A673 (cell line): ENCODE measurements at regions not wholly inside any gene's neighbourhood (a gene's known extent, or its start where the extent isn't known, plus 50 kb on each side); places are given as distances from the start of the nearest gene placed in this dataset.
A peak's percentile ranks its signal among the peaks of the same experiment; 100 is the strongest.

Experiments
- BruUV-seq: library from RNA; stranded (reverse); fragments of 400-500 nt; replicated peaks from 2 replicates; lab custom pipeline; 2021; lab: Mats Ljungman, UMichigan
- CTCF ChIA-PET: fragments of 300-600 bp; sonication (Branson Sonifier 250); formaldehyde crosslinking; loops from one replicate; lab custom pipeline; 2022; ENCODE audit warnings: antibody characterized with exemption; lab: Charles Lee
- POLR2A ChIA-PET: fragments of 300-600 bp; sonication (Branson Sonifier 250); formaldehyde crosslinking; loops from one replicate; lab custom pipeline; 2022; ENCODE audit warnings: antibody characterized with exemption; ENCODE audit not compliant: low non-redundant PET; lab: Charles Lee
- DNase-seq: peaks from one replicate; pipeline ENCODE4 v3.0.0-alpha.2; 2015; ENCODE audit warnings: low spot score
- H3K27ac ChIP-seq: fragments of 200-600 bp; sonication (generic); 2 replicates; pipeline ENCODE4 v1.5.1; 2016; ENCODE audit warnings: mixed run types, low read depth, mild to moderate bottlenecking, mixed read lengths, antibody characterized with exemption, low read length; ENCODE audit not compliant: poor library complexity, severe bottlenecking
- H3K27me3 ChIP-seq: fragments of 200-600 bp; sonication (generic); replicated peaks from 2 replicates; pipeline ENCODE4 v1.6.1; 2017; ENCODE audit warnings: mixed run types, low read depth, mild to moderate bottlenecking, mixed read lengths, antibody characterized with exemption, low read length; ENCODE audit not compliant: insufficient read depth, poor library complexity
- H3K36me3 ChIP-seq: fragments of 200-600 bp; sonication (generic); 2 replicates; pipeline ENCODE4 v1.6.1; 2016; ENCODE audit warnings: mixed run types, mild to moderate bottlenecking, mixed read lengths, antibody characterized with exemption, low read length; ENCODE audit not compliant: insufficient read depth, poor library complexity, severe bottlenecking
- H3K4me1 ChIP-seq: fragments of 200-600 bp; sonication (generic); 2 replicates; pipeline ENCODE4 v1.6.1; 2017; ENCODE audit warnings: mixed run types, mild to moderate bottlenecking, mixed read lengths, antibody characterized with exemption, low read length; ENCODE audit not compliant: insufficient read depth, poor library complexity, severe bottlenecking
- H3K4me3 ChIP-seq: fragments of 200-600 bp; sonication (generic); 2 replicates; pipeline ENCODE4 v1.5.1; 2016; ENCODE audit warnings: low read depth, mixed run types, mild to moderate bottlenecking, mixed read lengths, low read length; ENCODE audit not compliant: poor library complexity, severe bottlenecking
- H3K9me3 ChIP-seq: fragments of 200-600 bp; sonication (generic); 2 replicates; pipeline ENCODE4 v1.6.1; 2016; ENCODE audit warnings: mixed run types, low read depth, mild to moderate bottlenecking, mixed read lengths, antibody characterized with exemption, low read length; ENCODE audit not compliant: poor library complexity, severe bottlenecking
- CTCF ChIP-seq: fragments of 300-800, 200-600 bp; sonication (generic); conservative IDR thresholded peaks from 2 replicates; pipeline ENCODE4 v1.5.1; 2017; ENCODE audit warnings: low read depth, mild to moderate bottlenecking, antibody characterized with exemption, low read length, moderate library complexity, mixed read lengths
- EZH2 ChIP-seq: fragments of 200-600 bp; sonication (generic); IDR thresholded peaks from 2 replicates; pipeline ENCODE4 v1.6.1; 2017; ENCODE audit warnings: borderline replicate concordance, low read depth, mild to moderate bottlenecking, mixed read lengths, antibody characterized with exemption, low read length; ENCODE audit not compliant: poor library complexity, severe bottlenecking
- intact Hi-C: fragments of 100-400 bp; cut with micrococcal nuclease; formaldehyde crosslinking; loops from one replicate; pipeline ENCODE4 v1.10.0; 2022; ENCODE audit not compliant: unreplicated experiment

DNA sequence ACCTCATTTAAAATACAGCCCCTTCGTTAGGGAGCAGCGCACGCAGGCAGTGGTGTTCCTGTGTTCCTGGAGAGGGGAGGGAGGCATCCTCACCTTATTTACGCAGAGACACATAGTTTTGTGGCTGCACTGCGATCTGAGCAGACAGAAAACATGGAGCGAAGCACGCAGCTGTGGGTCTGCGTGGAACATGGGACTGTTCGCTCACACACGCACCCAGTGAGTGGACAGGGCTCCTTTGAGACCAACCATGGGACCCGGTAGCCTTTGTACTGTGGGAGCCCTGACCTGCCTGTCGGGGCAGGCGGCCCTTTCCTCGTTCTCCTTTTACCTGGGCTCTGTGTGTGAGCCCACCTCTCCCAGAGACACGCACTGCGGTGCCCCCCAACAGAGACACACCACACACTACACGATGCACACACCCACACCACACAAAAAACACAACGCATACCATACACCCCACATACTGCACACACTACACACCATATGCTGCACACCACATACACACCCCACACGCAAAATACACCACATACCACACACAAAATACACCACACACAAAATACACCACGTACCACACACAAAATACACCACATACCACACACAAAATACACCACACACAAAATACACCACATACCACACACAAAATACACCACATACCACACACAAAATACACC, 1245.7 kb downstream of the BRD1 start:
- intact Hi-C loops: loop anchor here (5.0 kb wide), 1 partner anchor 290 kb away; no protein-coding TSS in a partner anchor
- Histone ChIP-seq H3K36me3 (peaks cover 24% of the 10 kb centered on the region), H3K4me1 (peaks cover 25% of the 10 kb centered on the region), H3K4me3 (peak overlapping the region; percentile 61), H3K27ac (peak overlapping the region; percentile 68), H3K9me3 (no peaks in the 10 kb centered on the region), H3K27me3 (no peaks in the 10 kb centered on the region)
- TF ChIP-seq EZH2 (no peak), CTCF (no peak)
- POLR2A ChIA-PET: no interaction called here
- CTCF ChIA-PET: no interaction called here
- DNase-seq: peak; percentile 68
- BruUV-seq: no TSS peak

- H3K4me3 ChIP-seq: peak overlapping the region; percentile 61
- CTCF ChIA-PET: no interaction called here
- BruUV-seq: no TSS peak
Measured at GRCh38 chr22:48581205-48581766, 1246.4 kb downstream of the BRD1 start.

GRCh38 chr22:48580481-48580970, 1247.1 kb downstream of the BRD1 start:
- Histone ChIP-seq H3K36me3 (peaks cover 24% of the 10 kb centered on the region), H3K4me3 (peak overlapping the region; percentile 61), H3K9me3 (no peaks in the 10 kb centered on the region), H3K27me3 (no peaks in the 10 kb centered on the region), H3K4me1 (peaks cover 21% of the 10 kb centered on the region), H3K27ac (peak overlapping the region; percentile 84)
- intact Hi-C loops: loop anchor here (5.0 kb wide), 1 partner anchor 292 kb away; no protein-coding TSS in a partner anchor
- ChIA-PET POLR2A (no interaction called here), CTCF (no interaction called here)
- TF ChIP-seq EZH2 (no peak), CTCF (no peak)
- peak; percentile 49 for DNase-seq
- no TSS peak for BruUV-seq

More at GRCh38 chr22:48581205-48581766, 1246.4 kb downstream of the BRD1 start:
- H3K9me3 ChIP-seq: no peaks in the 10 kb centered on the region
- no peaks in the 10 kb centered on the region for H3K27me3 ChIP-seq
- no peak for TF ChIP-seq CTCF
- no peak for TF ChIP-seq EZH2
- intact Hi-C loops: loop anchor here (5.0 kb wide), 1 partner anchor 291 kb away; no protein-coding TSS in a partner anchor
- peak; percentile 33 for DNase-seq
- H3K4me1 ChIP-seq: peaks cover 25% of the 10 kb centered on the region
- peaks cover 24% of the 10 kb centered on the region for H3K36me3 ChIP-seq
- POLR2A ChIA-PET: no interaction called here
- peak overlapping the region; percentile 68 for H3K27ac ChIP-seq
